ENCODE measurements at regions not wholly inside any gene's neighbourhood (a gene's known extent, or its start where the extent isn't known, plus 50 kb on each side); places are given as distances from the start of the nearest gene placed in this dataset.

- Histone ChIP-seq H2BK120ac (ENCODE audit: low read depth, low read length) (no peak overlapping the region), H3K4me2 (ENCODE audit: low read length, poor library complexity, severe bottlenecking) (no peak overlapping the region), H3K14ac (ENCODE audit: low read length in 2 of 2) (no peak overlapping the region), H3K18ac (ENCODE audit: low read depth in 1 of 2, low read length in 2 of 2) (no peak overlapping the region), H2BK12ac (ENCODE audit: low read length in 2 of 2) (no peak overlapping the region), H3K4me1 (ENCODE audit: control insufficient read depth, insufficient read depth, low read depth, low read length) (no peaks in the 10 kb centered on the region), H2BK15ac (ENCODE audit: low read depth, poor library complexity, severe bottlenecking) (no peak overlapping the region), H3K27ac (ENCODE audit: low read length, poor library complexity, severe bottlenecking) (no peak overlapping the region), H3K9me3 (ENCODE audit: control insufficient read depth, low read length) (peaks cover 24% of the 10 kb centered on the region), H3K4ac (ENCODE audit: low read depth in 1 of 2, low read length in 2 of 2) (no peak overlapping the region), H2AFZ (ENCODE audit: low read depth, low read length) (no peak overlapping the region), H3K9ac (ENCODE audit: low read length) (no peak overlapping the region), H2BK5ac (ENCODE audit: low read depth, low read length, poor library complexity, severe bottlenecking) (no peak overlapping the region), H3K79me1 (replicated peaks; ENCODE audit: low read length, poor library complexity, severe bottlenecking) (no peaks in the 10 kb centered on the region), H3K23ac (ENCODE audit: low read length in 2 of 2) (no peak overlapping the region), H4K91ac (ENCODE audit: low read length) (no peak overlapping the region), H2AK5ac (ENCODE audit: low read length, severe bottlenecking) (no peak overlapping the region), H4K8ac (ENCODE audit: low read length) (no peak overlapping the region), H3K4me3 (ENCODE audit: insufficient read depth in 1 of 2, low read depth in 1 of 2, low read length in 2 of 2) (no peak overlapping the region), H3K36me3 (ENCODE audit: control insufficient read depth in 1 of 2, insufficient read depth in 2 of 2, low read depth in 1 of 2, low read length in 2 of 2) (no peaks in the 10 kb centered on the region), H3K27me3 (ENCODE audit: control insufficient read depth in 1 of 2, insufficient read depth in 1 of 2, low read length in 2 of 2) (no peaks in the 10 kb centered on the region)
- no CpG with 5 or more reads among the region's 1 CpG for WGBS
- DNase-seq, result no peak
Measured at GRCh38 chr6:85092226-85092625, 327.8 kb upstream of the TBX18 start.

DNA sequence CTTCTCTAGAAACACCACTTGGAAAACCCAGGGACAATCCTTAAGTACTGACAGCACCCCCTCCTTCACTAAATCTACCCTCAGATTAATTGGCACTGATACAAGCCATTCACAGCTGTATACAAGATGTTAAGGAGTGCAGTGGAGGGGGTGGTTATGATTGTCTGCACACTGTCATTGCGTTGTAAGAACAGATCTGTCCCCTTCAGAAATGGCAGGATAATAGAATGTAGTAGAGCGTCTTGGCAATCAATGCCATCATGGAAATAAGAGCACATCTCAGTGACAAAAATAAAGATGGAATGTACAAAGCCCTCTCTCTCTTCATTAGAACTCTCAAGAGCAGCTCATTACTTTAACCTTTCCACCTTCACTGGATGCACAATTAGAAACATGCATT is 324.9 kb upstream of the TBX18 start:
- no peak overlapping the region for H3K14ac ChIP-seq (ENCODE audit: low read length in 2 of 2)
- H2BK15ac ChIP-seq (ENCODE audit: low read depth, poor library complexity, severe bottlenecking), result no peak overlapping the region
- H3K27me3 ChIP-seq (ENCODE audit: control insufficient read depth in 1 of 2, insufficient read depth in 1 of 2, low read length in 2 of 2), result no peaks in the 10 kb centered on the region
- H3K4ac ChIP-seq (ENCODE audit: low read depth in 1 of 2, low read length in 2 of 2), result no peak overlapping the region
- WGBS, result 86% methylated on average over 2 of the region's 2 CpGs
- H2AK5ac ChIP-seq (ENCODE audit: low read length, severe bottlenecking), result no peak overlapping the region
- no peaks in the 10 kb centered on the region for H3K79me1 ChIP-seq (replicated peaks; ENCODE audit: low read length, poor library complexity, severe bottlenecking)
- H3K4me2 ChIP-seq (ENCODE audit: low read length, poor library complexity, severe bottlenecking), result no peak overlapping the region
- no peak overlapping the region for H4K91ac ChIP-seq (ENCODE audit: low read length)
- no peaks in the 10 kb centered on the region for H3K4me1 ChIP-seq (ENCODE audit: control insufficient read depth, insufficient read depth, low read depth, low read length)
- no peak overlapping the region for H3K9ac ChIP-seq (ENCODE audit: low read length)
- H3K23ac ChIP-seq (ENCODE audit: low read length in 2 of 2), result no peak overlapping the region
- DNase-seq, result no peak
- H3K27ac ChIP-seq (ENCODE audit: low read length, poor library complexity, severe bottlenecking), result no peak overlapping the region
- no peak overlapping the region for H3K4me3 ChIP-seq (ENCODE audit: insufficient read depth in 1 of 2, low read depth in 1 of 2, low read length in 2 of 2)
- no peaks in the 10 kb centered on the region for H3K9me3 ChIP-seq (ENCODE audit: control insufficient read depth, low read length)
- H2BK5ac ChIP-seq (ENCODE audit: low read depth, low read length, poor library complexity, severe bottlenecking), result no peak overlapping the region
- H2BK120ac ChIP-seq (ENCODE audit: low read depth, low read length), result no peak overlapping the region
- H2BK12ac ChIP-seq (ENCODE audit: low read length in 2 of 2), result no peak overlapping the region
- H3K36me3 ChIP-seq (ENCODE audit: control insufficient read depth in 1 of 2, insufficient read depth in 2 of 2, low read depth in 1 of 2, low read length in 2 of 2), result no peaks in the 10 kb centered on the region
- H2AFZ ChIP-seq (ENCODE audit: low read depth, low read length), result no peak overlapping the region
- no peak overlapping the region for H4K8ac ChIP-seq (ENCODE audit: low read length)
- no peak overlapping the region for H3K18ac ChIP-seq (ENCODE audit: low read depth in 1 of 2, low read length in 2 of 2)

GRCh38 chr6:85085875-85086274 is 321.5 kb upstream of the TBX18 start:
- no peak overlapping the region for H3K14ac ChIP-seq (ENCODE audit: low read length in 2 of 2)
- no peak overlapping the region for H2AFZ ChIP-seq (ENCODE audit: low read depth, low read length)
- no peaks in the 10 kb centered on the region for H3K36me3 ChIP-seq (ENCODE audit: control insufficient read depth in 1 of 2, insufficient read depth in 2 of 2, low read depth in 1 of 2, low read length in 2 of 2)
- H3K4me1 ChIP-seq (ENCODE audit: control insufficient read depth, insufficient read depth, low read depth, low read length), result no peaks in the 10 kb centered on the region
- no peak overlapping the region for H3K4ac ChIP-seq (ENCODE audit: low read depth in 1 of 2, low read length in 2 of 2)
- no peak overlapping the region for H3K27ac ChIP-seq (ENCODE audit: low read length, poor library complexity, severe bottlenecking)
- H3K18ac ChIP-seq (ENCODE audit: low read depth in 1 of 2, low read length in 2 of 2), result no peak overlapping the region
- no peak overlapping the region for H4K91ac ChIP-seq (ENCODE audit: low read length)
- H2BK5ac ChIP-seq (ENCODE audit: low read depth, low read length, poor library complexity, severe bottlenecking), result no peak overlapping the region
- H2AK5ac ChIP-seq (ENCODE audit: low read length, severe bottlenecking), result no peak overlapping the region
- H3K27me3 ChIP-seq (ENCODE audit: control insufficient read depth in 1 of 2, insufficient read depth in 1 of 2, low read length in 2 of 2), result no peaks in the 10 kb centered on the region
- no peak overlapping the region for H2BK120ac ChIP-seq (ENCODE audit: low read depth, low read length)
- no peak overlapping the region for H3K23ac ChIP-seq (ENCODE audit: low read length in 2 of 2)
- no peak for DNase-seq
- H3K79me1 ChIP-seq (replicated peaks; ENCODE audit: low read length, poor library complexity, severe bottlenecking), result no peaks in the 10 kb centered on the region
- no peak overlapping the region for H3K9ac ChIP-seq (ENCODE audit: low read length)
- no peak overlapping the region for H4K8ac ChIP-seq (ENCODE audit: low read length)
- H2BK15ac ChIP-seq (ENCODE audit: low read depth, poor library complexity, severe bottlenecking), result no peak overlapping the region
- H3K4me2 ChIP-seq (ENCODE audit: low read length, poor library complexity, severe bottlenecking), result no peak overlapping the region
- H3K9me3 ChIP-seq (ENCODE audit: control insufficient read depth, low read length), result no peaks in the 10 kb centered on the region
- no peak overlapping the region for H3K4me3 ChIP-seq (ENCODE audit: insufficient read depth in 1 of 2, low read depth in 1 of 2, low read length in 2 of 2)
- no peak overlapping the region for H2BK12ac ChIP-seq (ENCODE audit: low read length in 2 of 2)
- no CpG with 5 or more reads among the region's 2 CpGs for WGBS

DNA sequence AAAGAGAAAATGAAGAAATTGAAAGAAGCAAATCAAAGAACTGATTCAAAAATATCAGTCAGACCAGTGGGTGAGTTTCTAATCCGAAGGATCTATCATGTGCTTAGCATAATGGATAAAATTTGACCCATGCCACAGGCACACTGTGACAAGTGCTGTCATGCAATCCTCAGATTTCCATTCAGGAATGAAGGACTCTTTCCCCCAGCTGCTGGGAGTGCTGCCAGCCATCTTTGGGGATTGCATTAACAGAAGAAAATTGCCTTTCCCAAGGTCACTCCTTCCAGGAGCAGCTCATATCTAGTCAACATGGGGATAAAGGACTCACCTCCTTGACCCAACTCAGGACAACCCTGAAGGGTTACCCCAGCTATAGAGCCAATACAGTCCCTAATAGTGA is 316.7 kb upstream of the TBX18 start:
- Histone ChIP-seq H3K27ac (ENCODE audit: low read length, poor library complexity, severe bottlenecking) (no peak overlapping the region), H3K27me3 (ENCODE audit: control insufficient read depth in 1 of 2, insufficient read depth in 1 of 2, low read length in 2 of 2) (no peaks in the 10 kb centered on the region), H3K4ac (ENCODE audit: low read depth in 1 of 2, low read length in 2 of 2) (no peak overlapping the region), H2BK12ac (ENCODE audit: low read length in 2 of 2) (no peak overlapping the region), H2AK5ac (ENCODE audit: low read length, severe bottlenecking) (no peak overlapping the region), H3K4me2 (ENCODE audit: low read length, poor library complexity, severe bottlenecking) (no peak overlapping the region), H3K18ac (ENCODE audit: low read depth in 1 of 2, low read length in 2 of 2) (no peak overlapping the region), H3K9ac (ENCODE audit: low read length) (no peak overlapping the region), H4K91ac (ENCODE audit: low read length) (no peak overlapping the region), H3K23ac (ENCODE audit: low read length in 2 of 2) (no peak overlapping the region), H3K36me3 (ENCODE audit: control insufficient read depth in 1 of 2, insufficient read depth in 2 of 2, low read depth in 1 of 2, low read length in 2 of 2) (no peaks in the 10 kb centered on the region), H3K79me1 (replicated peaks; ENCODE audit: low read length, poor library complexity, severe bottlenecking) (no peaks in the 10 kb centered on the region), H3K9me3 (ENCODE audit: control insufficient read depth, low read length) (no peaks in the 10 kb centered on the region), H3K4me1 (ENCODE audit: control insufficient read depth, insufficient read depth, low read depth, low read length) (no peaks in the 10 kb centered on the region), H3K4me3 (ENCODE audit: insufficient read depth in 1 of 2, low read depth in 1 of 2, low read length in 2 of 2) (no peak overlapping the region), H3K14ac (ENCODE audit: low read length in 2 of 2) (no peak overlapping the region), H2BK15ac (ENCODE audit: low read depth, poor library complexity, severe bottlenecking) (no peak overlapping the region), H2BK120ac (ENCODE audit: low read depth, low read length) (no peak overlapping the region), H2AFZ (ENCODE audit: low read depth, low read length) (no peak overlapping the region), H2BK5ac (ENCODE audit: low read depth, low read length, poor library complexity, severe bottlenecking) (no peak overlapping the region), H4K8ac (ENCODE audit: low read length) (no peak overlapping the region)
- 68% methylated on average over 1 of the region's 1 CpG for WGBS
- no peak for DNase-seq

Measured in mesenchymal stem cell (in vitro differentiated cells and primary cell).